Vagina (tissue), 2 donors: ENCODE measurements at regions not wholly inside any gene's neighbourhood (a gene's known extent, or its start where the extent isn't known, plus 50 kb on each side); places are given as distances from the start of the nearest gene placed in this dataset.

Experiments used
- CTCF ChIP-seq, 3 experiments: fragments of 450-650 bp in 2 of 3; fragments of 200-600 bp in 1 of 3; sonication (generic) in 1 of 3; IDR thresholded peaks; one replicate each; pipeline ENCODE4 v1.5.1; 2017 to 2019; ENCODE audit warnings: antibody characterized with exemption in 3 of 3, mild to moderate bottlenecking in 2 of 3, moderate library complexity in 2 of 3
- POLR2A ChIP-seq, 2 donors: fragments of 450-650 bp; IDR thresholded peaks; one replicate each; pipeline ENCODE4 v1.6.1; 2017; ENCODE audit warnings: antibody characterized with exemption in 2 of 2, mild to moderate bottlenecking in 2 of 2, moderate library complexity in 2 of 2

DNA sequence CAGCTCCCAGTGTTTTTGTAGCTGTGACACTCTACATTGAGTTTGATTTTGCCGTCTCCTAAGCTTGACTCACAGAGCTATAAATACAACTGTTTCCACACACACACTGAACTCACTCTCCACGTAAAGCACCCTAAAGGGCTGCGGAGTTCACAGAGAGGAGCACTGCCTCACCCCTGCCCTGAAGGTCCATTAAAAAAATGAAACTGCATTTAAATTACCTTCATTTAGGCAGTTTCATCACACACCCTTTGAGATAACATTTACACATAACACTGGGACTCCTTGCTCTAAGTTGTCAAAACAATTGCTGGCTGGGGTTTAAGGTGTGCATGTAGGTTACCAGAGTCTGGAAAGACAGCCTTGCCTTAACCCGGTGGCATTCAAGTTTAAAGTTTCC lies 137.1 kb upstream of the MAGI3 start:
- TF ChIP-seq CTCF (IDR thresholded peaks at IDR 0.05) (no peak), POLR2A (IDR thresholded peaks at IDR 0.05) (no peak)
